Suprapubic skin (tissue), 4 donors: ENCODE measurements at regions not wholly inside any gene's neighbourhood (a gene's known extent, or its start where the extent isn't known, plus 50 kb on each side); places are given as distances from the start of the nearest gene placed in this dataset.

ENCODE experiments used
- DNase-seq, 2 donors: peaks; one replicate each; pipeline ENCODE4 v3.0.0-alpha.2; 2019; ENCODE audit warnings: low spot score in 2 of 2
- H3K27ac ChIP-seq: fragments of 200-600 bp; sonication (generic); one replicate; pipeline ENCODE4 v1.5.1; 2019
- H3K27me3 ChIP-seq: fragments of 200-600 bp; sonication (generic); one replicate; pipeline ENCODE4 v1.5.1; 2019
- H3K36me3 ChIP-seq: fragments of 200-600 bp; sonication (generic); one replicate; pipeline ENCODE4 v1.5.1; 2019
- H3K4me1 ChIP-seq: fragments of 200-600 bp; sonication (generic); one replicate; pipeline ENCODE4 v1.5.1; 2019
- H3K4me3 ChIP-seq: fragments of 200-600 bp; sonication (generic); one replicate; pipeline ENCODE4 v1.5.1; 2019; ENCODE audit warnings: mild to moderate bottlenecking
- H3K9me3 ChIP-seq: fragments of 200-600 bp; sonication (generic); one replicate; pipeline ENCODE4 v1.5.1; 2019
- EP300 ChIP-seq: sonication (generic); formaldehyde crosslinking; IDR thresholded peaks from one replicate; pipeline ENCODE4 v1.6.1; 2017; ENCODE audit warnings: antibody characterized with exemption
- POLR2A ChIP-seq, 2 donors: fragments of 450-650 bp; IDR thresholded peaks; one replicate each; pipeline ENCODE4 v1.6.1; 2017; ENCODE audit warnings: antibody characterized with exemption in 2 of 2, mild to moderate bottlenecking in 2 of 2, moderate library complexity in 2 of 2
- POLR2AphosphoS5 ChIP-seq, 3 donors: sonication (generic); formaldehyde crosslinking; IDR thresholded peaks; one replicate each; pipeline ENCODE4 v1.6.1; 2017; ENCODE audit warnings: antibody characterized with exemption in 3 of 3
- WGBS: methylation state at CpG from one replicate; pipeline ENCODE4 v1.1.5; 2018; 5-methylcytosine and 5-hydroxymethylcytosine counted together
- TF ChIP-seq, protein P1 (sequence below), 2 donors: fragments of 200-600 bp in 1 of 2; fragments of 450-650 bp in 1 of 2; sonication (generic) in 1 of 2; IDR thresholded peaks; one replicate each; pipeline ENCODE4 v1.5.1; 2016 to 2019; ENCODE audit warnings: antibody characterized with exemption in 2 of 2, mild to moderate bottlenecking in 1 of 2, moderate library complexity in 1 of 2

DNA sequence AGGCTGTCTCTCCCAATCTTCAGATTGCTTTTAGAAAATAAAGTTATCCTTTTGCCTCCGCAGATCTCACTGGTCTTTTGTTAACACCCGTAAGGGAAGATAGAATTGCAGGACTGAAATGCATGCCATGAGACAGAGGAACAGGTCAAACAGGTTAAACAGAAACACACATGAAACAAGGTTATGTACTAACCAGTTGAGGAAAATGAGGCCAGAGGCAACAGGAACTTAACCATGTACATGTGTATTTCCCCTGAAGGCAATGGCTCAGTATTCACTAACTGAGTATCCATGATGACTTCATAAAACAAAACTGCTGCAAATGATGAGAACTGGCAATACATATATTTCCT is 169.1 kb upstream of the NSMCE3 start:
- H3K9me3 ChIP-seq, result no peaks in the 10 kb centered on the region
- WGBS, result 37% methylated on average over 2 of the region's 2 CpGs
- H3K27ac ChIP-seq, result no peak overlapping the region
- no peak overlapping the region for H3K4me3 ChIP-seq
- no peaks in the 10 kb centered on the region for H3K36me3 ChIP-seq
- H3K27me3 ChIP-seq, result peaks cover 4% of the 10 kb centered on the region
- no peak for DNase-seq
- no peaks in the 10 kb centered on the region for H3K4me1 ChIP-seq
- TF ChIP-seq, protein P1, sequence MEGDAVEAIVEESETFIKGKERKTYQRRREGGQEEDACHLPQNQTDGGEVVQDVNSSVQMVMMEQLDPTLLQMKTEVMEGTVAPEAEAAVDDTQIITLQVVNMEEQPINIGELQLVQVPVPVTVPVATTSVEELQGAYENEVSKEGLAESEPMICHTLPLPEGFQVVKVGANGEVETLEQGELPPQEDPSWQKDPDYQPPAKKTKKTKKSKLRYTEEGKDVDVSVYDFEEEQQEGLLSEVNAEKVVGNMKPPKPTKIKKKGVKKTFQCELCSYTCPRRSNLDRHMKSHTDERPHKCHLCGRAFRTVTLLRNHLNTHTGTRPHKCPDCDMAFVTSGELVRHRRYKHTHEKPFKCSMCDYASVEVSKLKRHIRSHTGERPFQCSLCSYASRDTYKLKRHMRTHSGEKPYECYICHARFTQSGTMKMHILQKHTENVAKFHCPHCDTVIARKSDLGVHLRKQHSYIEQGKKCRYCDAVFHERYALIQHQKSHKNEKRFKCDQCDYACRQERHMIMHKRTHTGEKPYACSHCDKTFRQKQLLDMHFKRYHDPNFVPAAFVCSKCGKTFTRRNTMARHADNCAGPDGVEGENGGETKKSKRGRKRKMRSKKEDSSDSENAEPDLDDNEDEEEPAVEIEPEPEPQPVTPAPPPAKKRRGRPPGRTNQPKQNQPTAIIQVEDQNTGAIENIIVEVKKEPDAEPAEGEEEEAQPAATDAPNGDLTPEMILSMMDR (IDR thresholded peaks at IDR 0.05), result no peak
- no peak for TF ChIP-seq POLR2A (IDR thresholded peaks at IDR 0.05)
- TF ChIP-seq EP300, result no peak
- TF ChIP-seq POLR2AphosphoS5 (IDR thresholded peaks at IDR 0.05), result no peak

DNA sequence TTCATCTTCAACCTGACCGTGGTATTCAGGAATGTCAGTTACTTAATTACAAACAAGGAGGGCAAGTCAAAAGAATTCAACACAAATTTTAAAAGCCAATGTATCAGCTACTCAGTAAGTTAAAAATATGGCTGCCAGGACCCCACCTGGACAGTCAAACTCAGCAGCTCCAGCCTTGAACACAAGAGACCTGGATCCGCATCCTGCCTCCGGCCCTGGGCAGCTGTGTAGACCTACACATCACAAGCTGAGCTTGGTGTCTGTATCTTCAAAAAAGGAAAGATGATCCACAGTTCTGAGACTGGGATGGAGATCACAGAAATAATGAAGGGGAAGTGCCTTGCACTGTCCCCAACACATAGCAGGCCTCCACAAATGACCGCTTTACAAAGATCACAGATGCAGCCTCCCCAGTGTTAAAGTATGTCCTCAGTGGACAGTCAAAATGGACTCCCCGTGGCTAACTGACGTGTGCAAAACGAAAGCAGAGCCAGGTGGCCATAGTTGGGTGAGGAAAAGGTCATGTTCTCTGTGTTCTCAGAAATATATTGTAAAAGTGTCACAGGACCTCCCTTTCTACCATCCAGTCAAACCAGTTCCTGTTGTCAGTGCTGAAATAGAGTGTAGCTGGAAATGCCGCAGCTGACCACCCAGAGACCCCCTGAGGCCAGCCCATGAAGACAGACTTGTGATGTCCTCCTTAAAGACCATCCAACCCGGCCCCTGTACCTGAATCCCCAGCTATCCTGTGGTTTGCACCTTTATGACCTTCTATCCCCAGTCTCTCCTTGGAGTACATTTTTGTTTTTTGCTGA is 168.5 kb upstream of the NSMCE3 start:
- Histone ChIP-seq H3K9me3 (no peaks in the 10 kb centered on the region), H3K4me3 (no peak overlapping the region), H3K27me3 (peaks cover 4% of the 10 kb centered on the region), H3K36me3 (no peaks in the 10 kb centered on the region), H3K27ac (no peak overlapping the region), H3K4me1 (no peaks in the 10 kb centered on the region)
- WGBS, result 67% methylated on average over 9 of the region's 9 CpGs
- peak in 1 of 2 donors; percentile 61 for DNase-seq
- TF ChIP-seq, protein P1 (IDR thresholded peaks at IDR 0.05), result no peak
- TF ChIP-seq EP300 (no peak), POLR2AphosphoS5 (IDR thresholded peaks at IDR 0.05) (no peak), POLR2A (IDR thresholded peaks at IDR 0.05) (no peak)

GRCh38 chr15:29435811-29436210 is 166.2 kb upstream of the NSMCE3 start:
- Histone ChIP-seq H3K4me1 (no peaks in the 10 kb centered on the region), H3K9me3 (no peaks in the 10 kb centered on the region), H3K27ac (no peak overlapping the region), H3K36me3 (no peaks in the 10 kb centered on the region), H3K4me3 (no peak overlapping the region), H3K27me3 (peaks cover 4% of the 10 kb centered on the region)
- TF ChIP-seq POLR2A (IDR thresholded peaks at IDR 0.05) (no peak), POLR2AphosphoS5 (IDR thresholded peaks at IDR 0.05) (no peak), EP300 (no peak)
- TF ChIP-seq, protein P1 (IDR thresholded peaks at IDR 0.05), result no peak
- 90% methylated on average over 3 of the region's 4 CpGs for WGBS
- no peak for DNase-seq

DNA sequence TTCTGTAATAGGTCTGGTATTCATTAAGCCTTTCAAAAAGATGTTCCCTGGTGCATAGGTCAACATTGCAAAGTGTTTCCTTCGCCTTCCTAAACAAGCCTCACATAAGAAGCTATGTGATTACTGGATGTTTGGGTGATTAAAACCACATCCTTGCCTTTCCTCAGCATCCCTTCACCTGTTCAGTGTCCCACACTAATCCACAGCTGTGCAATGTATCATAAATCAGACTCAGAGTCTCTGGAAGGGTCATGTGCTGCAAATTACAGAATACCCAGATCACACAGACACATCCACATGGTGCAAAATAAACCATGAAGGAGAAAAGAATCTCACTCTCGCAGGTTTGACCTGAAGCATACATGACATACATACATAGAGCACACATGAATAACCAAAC is 164.7 kb upstream of the NSMCE3 start:
- DNase-seq, result no peak
- WGBS, result 75% methylated on average over 2 of the region's 2 CpGs

More for the DNA sequence above, 164.7 kb upstream of the NSMCE3 start:
- TF ChIP-seq POLR2A (IDR thresholded peaks at IDR 0.05), result no peak
- no peak for TF ChIP-seq POLR2AphosphoS5 (IDR thresholded peaks at IDR 0.05)
- TF ChIP-seq, protein P1 (IDR thresholded peaks at IDR 0.05), result no peak
- no peak for TF ChIP-seq EP300
- Histone ChIP-seq H3K27ac (no peak overlapping the region), H3K9me3 (no peaks in the 10 kb centered on the region), H3K36me3 (no peaks in the 10 kb centered on the region), H3K4me3 (no peak overlapping the region), H3K27me3 (peaks cover 4% of the 10 kb centered on the region), H3K4me1 (no peaks in the 10 kb centered on the region)
